ENCODE measurements at regions not wholly inside any gene's neighbourhood (a gene's known extent, or its start where the extent isn't known, plus 50 kb on each side); places are given as distances from the start of the nearest gene placed in this dataset.

DNA sequence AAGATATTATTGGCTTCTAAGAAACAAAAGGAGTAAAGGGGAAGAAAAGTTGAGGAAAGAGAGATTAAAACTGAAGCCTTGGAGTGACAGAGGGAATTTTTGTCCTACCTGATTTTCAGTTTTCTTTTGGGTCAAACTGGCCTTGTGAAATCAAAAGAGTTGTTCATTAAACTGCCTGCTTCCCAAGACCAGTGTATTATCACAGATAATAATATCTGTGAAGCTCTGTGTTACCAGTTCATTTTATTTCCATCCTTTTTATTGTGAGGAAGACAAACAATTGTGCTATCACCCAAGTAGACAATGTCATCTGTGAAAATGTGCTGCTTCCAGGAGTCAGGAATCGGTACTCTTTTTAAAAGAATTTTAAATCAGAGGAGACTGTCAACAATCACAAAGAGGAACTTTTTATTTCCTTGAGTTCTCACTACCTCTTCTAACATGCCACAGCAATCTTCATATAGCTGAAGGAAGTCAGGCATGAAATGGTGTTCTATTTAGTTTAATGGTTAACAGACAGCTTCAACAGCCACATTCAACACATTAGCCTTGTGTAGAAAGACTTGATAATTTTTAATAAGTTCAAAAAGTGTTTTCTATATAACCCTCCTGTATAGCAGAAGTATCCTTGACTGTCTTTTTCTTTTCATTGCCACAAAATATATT lies 554.8 kb downstream of the PIK3C3 start:
- ATAC-seq (no peak), DNase-seq (ENCODE audit: low read depth in 1 of 2, low spot score in 1 of 2) (no peak), FAIRE-seq (no peak)
- WGBS (ENCODE audit: missing lambda C conversion rate), result 9% methylated on average over 1 of the region's 1 CpG
- no peak for TF ChIP-seq TFCP2L1 (CRISPR knock-in tag; IDR thresholded peaks at IDR 0.05)
- TF ChIP-seq, protein P1, sequence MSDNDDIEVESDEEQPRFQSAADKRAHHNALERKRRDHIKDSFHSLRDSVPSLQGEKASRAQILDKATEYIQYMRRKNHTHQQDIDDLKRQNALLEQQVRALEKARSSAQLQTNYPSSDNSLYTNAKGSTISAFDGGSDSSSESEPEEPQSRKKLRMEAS (IDR thresholded peaks at IDR 0.05), result no peak
- TF ChIP-seq ZFP36 (IDR thresholded peaks at IDR 0.05; ENCODE audit: borderline replicate concordance, partially characterized antibody), result no peak
- TF ChIP-seq NFE2L2 (conservative IDR thresholded peaks at IDR 0.05; ENCODE audit: low read length), result no peak
- no peak for TF ChIP-seq ZSCAN20 (CRISPR knock-in tag; IDR thresholded peaks at IDR 0.05)
- no peak for TF ChIP-seq FOXS1 (CRISPR knock-in tag; IDR thresholded peaks at IDR 0.05)
- no peak overlapping the region for H3K4me2 ChIP-seq
- no peaks in the 10 kb centered on the region for H3K9me3 ChIP-seq
- ChIA-PET POLR2A (no interaction called here), CTCF (no interaction called here)
- no peak overlapping the region for H3K4me3 ChIP-seq
- H3K27ac ChIP-seq, result no peak overlapping the region
- no peaks in the 10 kb centered on the region for H3K4me1 ChIP-seq

DNA sequence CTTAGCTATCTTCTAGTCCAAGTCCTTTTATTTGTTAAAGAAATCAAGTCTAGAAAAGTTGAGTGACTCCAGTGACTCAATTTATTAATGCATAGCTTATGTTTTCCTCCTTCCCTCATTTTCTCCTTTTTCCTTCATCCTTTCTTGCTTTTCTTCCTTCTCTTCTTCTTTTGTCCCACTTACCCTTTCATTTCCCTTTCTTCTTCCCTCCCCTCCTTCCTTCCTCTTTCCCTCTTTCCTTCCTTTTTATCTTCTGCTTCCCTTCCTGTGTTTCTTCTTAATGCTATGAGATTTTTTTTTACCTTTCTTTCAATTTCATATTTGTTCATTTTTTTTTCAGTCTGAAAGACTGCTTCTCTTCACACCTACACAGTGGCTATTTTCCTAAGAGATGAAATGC lies 555.5 kb downstream of the PIK3C3 start:
- ATAC-seq (no peak), FAIRE-seq (no peak), DNase-seq (ENCODE audit: low read depth in 1 of 2, low spot score in 1 of 2) (no peak)
- CTCF ChIA-PET, result no interaction called here
- Histone ChIP-seq H3K27ac (no peak overlapping the region), H3K4me3 (no peak overlapping the region), H3K4me1 (no peaks in the 10 kb centered on the region), H3K4me2 (no peak overlapping the region), H3K9me3 (no peaks in the 10 kb centered on the region)
- TF ChIP-seq HDAC2 (IDR thresholded peaks at IDR 0.05) (no peak), RCOR1 (IDR thresholded peaks at IDR 0.05; ENCODE audit: low read depth, low read length) (no peak), POLR2AphosphoS2 (conservative IDR thresholded peaks at IDR 0.05; ENCODE audit: low read length) (no peak), RNF2 (IDR thresholded peaks at IDR 0.05; ENCODE audit: borderline replicate concordance, low read depth) (no peak), BCL3 (IDR thresholded peaks at IDR 0.05) (no peak), PHF8 (IDR thresholded peaks at IDR 0.05; ENCODE audit: borderline replicate concordance, low read depth) (no peak), CEBPB (IDR thresholded peaks at IDR 0.05) (no peak), CBX2 (IDR thresholded peaks at IDR 0.05; ENCODE audit: borderline replicate concordance, low read depth) (no peak), MAZ (IDR thresholded peaks at IDR 0.05; ENCODE audit: borderline replicate concordance, low read depth, low read length) (no peak), BHLHE40 (IDR thresholded peaks at IDR 0.05; ENCODE audit: low read depth, low read length) (no peak), HOXB5 (CRISPR knock-in tag; IDR thresholded peaks at IDR 0.05) (no peak), RAD21 (conservative IDR thresholded peaks at IDR 0.05 in 1 of 2, IDR thresholded peaks at IDR 0.05 in 1 of 2) (no peak), JUNB (IDR thresholded peaks at IDR 0.05) (no peak), PBX3 (IDR thresholded peaks at IDR 0.05) (no peak), ZC3H11A (IDR thresholded peaks at IDR 0.05) (no peak), RFX5 (IDR thresholded peaks at IDR 0.05) (no peak), ZSCAN20 (CRISPR knock-in tag; IDR thresholded peaks at IDR 0.05) (no peak)
- TF ChIP-seq, protein P2, sequence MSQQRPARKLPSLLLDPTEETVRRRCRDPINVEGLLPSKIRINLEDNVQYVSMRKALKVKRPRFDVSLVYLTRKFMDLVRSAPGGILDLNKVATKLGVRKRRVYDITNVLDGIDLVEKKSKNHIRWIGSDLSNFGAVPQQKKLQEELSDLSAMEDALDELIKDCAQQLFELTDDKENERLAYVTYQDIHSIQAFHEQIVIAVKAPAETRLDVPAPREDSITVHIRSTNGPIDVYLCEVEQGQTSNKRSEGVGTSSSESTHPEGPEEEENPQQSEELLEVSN (IDR thresholded peaks at IDR 0.05; ENCODE audit: borderline replicate concordance, low read depth), result no peak
- TF ChIP-seq, protein P3, sequence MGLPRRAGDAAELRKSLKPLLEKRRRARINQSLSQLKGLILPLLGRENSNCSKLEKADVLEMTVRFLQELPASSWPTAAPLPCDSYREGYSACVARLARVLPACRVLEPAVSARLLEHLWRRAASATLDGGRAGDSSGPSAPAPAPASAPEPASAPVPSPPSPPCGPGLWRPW (IDR thresholded peaks at IDR 0.05), result no peak
- TF ChIP-seq, protein P4, sequence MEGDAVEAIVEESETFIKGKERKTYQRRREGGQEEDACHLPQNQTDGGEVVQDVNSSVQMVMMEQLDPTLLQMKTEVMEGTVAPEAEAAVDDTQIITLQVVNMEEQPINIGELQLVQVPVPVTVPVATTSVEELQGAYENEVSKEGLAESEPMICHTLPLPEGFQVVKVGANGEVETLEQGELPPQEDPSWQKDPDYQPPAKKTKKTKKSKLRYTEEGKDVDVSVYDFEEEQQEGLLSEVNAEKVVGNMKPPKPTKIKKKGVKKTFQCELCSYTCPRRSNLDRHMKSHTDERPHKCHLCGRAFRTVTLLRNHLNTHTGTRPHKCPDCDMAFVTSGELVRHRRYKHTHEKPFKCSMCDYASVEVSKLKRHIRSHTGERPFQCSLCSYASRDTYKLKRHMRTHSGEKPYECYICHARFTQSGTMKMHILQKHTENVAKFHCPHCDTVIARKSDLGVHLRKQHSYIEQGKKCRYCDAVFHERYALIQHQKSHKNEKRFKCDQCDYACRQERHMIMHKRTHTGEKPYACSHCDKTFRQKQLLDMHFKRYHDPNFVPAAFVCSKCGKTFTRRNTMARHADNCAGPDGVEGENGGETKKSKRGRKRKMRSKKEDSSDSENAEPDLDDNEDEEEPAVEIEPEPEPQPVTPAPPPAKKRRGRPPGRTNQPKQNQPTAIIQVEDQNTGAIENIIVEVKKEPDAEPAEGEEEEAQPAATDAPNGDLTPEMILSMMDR (IDR thresholded peaks at IDR 0.05), result no peak
- POLR2A ChIA-PET, result no interaction called here
